NCI-H146 (cell line): ENCODE measurements at regions not wholly inside any gene's neighbourhood (a gene's known extent, or its start where the extent isn't known, plus 50 kb on each side); places are given as distances from the start of the nearest gene placed in this dataset.
A peak's percentile ranks its signal among the peaks of the same experiment; 100 is the strongest.

Source experiments
- DNase-seq: peaks from one replicate; lab custom pipeline; 2025; lab: John Stamatoyannopoulos, UW

DNA sequence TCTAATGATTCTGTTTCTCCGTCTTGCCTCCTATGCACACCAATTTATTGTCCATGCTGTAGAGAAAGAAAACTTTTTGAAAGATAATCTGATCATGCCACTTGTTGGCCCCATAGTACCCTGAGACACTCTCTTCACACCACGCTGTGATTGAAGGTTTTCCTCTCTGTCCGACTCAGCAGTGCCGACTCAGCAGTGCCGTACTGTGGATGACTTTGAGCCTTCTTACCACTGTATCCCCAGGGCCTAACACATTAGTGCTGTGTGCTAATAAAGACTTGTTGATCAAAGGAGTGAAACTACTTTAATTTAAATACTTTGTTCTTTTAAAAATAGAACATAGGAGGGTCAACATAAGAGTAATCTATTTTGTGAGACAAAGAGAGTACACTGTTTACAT lies 429.6 kb downstream of the KLF12 start:
- DNase-seq: no peak

DNA sequence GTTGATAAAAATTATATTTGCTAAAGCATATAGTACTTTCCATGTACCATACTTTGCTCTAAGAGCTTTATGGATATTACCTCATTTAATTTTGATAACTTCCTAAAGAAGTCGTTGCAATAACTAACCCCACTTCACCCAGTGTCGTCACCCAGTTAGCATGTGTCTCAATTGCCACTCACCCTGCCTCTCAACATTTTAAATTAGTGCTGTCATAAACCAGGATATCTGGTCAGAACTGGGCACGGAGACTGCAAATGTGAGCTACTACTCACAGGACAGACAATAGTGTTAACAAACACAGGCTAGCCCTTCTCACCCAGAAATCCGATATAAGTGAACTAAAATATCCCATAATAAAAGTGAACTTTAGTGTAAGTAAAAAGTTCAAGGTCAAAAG lies 430.6 kb downstream of the KLF12 start:
- no peak for DNase-seq

DNA sequence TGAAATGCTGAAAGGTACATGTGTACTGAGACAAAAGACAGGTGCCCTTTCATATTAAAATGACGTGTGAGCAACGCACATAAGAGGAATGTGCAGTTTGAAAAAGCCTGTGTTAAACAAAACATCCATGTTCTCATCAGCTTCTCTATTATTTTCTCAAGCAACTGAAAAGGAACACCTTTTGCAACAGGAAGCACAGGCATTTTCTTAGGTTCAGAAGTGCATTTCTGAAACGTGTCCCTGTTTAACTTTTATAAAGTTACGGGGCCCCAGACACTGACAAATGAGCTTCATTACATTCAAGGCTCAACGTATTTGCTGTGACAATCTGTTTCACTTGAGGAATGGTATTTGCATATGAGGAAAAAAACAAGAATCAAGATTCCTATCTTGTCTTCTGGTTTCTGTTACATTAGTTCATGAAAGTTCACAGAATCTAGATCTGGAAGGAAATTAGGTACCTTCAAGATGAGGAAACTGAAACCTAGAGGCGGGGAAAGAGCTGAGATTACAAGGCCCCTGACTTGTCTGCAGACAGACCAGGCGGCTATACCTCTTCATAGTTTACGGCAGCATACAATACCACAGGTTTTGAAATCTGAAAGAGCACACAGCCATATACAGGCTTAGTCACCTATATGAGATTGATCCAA lies 431.7 kb downstream of the KLF12 start:
- DNase-seq: peak; percentile 22

DNA sequence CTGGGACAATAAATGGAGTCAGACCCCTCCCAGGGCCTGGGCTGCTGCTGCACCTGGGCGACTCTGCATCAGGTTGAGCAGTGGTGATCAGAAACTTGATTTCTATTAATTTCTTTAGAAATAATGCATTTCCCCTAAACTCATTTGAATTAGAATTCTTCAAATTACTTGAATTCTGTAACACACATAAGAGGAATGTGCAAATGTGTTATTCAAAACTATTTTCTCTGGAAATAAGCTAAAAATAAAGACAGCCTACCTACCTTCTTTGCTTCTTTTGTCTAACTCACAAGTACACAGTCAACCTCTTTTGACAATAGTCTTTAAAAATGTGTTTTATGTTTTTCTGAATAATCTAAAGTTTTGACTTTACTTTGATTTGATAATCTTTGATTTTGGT lies 433.0 kb downstream of the KLF12 start:
- DNase-seq: no peak

DNA sequence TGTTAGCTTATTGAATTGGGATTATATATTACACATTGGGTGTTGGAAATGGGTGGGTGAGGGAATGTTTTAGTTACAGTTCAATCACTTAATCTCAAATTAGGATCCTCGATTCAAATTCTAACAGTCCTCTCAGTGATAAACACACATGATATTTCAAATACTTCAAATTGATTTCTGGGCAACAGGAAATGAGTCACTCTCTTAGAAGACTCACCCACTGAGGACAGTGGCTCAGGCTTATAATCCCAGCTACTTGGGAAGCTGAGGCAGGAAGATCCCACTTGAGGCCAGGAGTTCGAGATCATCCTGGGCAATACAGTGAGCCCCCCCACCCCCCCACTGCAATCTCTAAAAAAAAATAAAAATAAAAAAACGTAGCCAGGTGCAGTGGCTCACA lies 435.3 kb downstream of the KLF12 start:
- no peak for DNase-seq

DNA sequence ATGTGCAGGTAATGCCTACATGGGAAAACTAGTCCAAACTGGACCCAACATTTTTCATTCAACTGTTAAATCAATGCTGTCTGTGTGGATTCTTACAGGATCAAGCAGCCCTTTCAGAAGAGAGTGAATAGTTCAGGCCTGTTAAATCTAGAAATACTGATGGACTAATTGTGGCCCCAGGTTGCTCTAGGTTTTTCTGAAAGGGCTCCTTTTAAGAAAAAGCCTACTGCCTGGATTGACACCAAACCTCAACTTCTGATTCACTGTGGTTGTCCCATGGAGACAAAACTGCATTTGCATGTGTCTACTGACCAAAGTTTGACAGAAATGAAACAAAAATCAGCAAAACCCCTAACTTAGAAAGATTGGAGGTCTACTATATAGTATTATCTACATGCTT lies 437.0 kb downstream of the KLF12 start:
- no peak for DNase-seq

DNA sequence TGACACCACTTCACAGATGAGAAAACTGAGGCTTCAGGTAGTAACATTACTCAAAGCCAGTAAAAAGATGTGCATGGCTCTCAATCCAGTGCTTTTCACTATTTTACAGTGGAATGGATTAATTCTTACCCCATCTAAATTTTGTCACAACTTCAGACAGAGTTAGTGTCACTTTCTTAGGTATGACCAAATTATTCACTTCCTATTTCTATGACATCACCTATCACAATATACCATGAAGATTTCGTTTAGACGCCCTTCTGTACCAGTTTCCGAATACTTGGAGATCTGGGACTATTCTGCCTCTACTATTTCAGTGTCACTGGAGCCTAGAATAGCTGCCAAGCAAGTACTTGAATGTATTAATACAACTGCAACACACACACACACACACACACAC lies 437.5 kb downstream of the KLF12 start:
- no peak for DNase-seq

DNA sequence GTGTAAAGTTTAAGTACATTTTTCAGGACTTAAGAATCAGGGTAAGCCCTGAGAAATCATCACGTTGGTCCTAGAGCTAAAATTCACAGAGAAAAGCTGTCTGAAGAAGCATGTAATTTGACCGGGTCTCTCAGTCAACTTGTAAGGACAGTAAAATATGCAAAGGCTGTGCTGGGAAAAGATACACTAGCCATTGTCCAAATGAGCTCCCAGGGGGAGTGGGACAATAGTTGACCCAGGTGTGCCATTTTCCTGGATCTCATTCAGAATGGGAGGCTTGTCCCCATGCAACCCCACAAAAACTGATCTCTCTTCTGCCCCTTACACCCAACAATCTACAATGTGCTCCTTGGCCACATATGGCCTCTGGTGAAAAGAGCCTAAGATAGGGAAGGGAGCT lies 437.9 kb downstream of the KLF12 start:
- no peak for DNase-seq

DNA sequence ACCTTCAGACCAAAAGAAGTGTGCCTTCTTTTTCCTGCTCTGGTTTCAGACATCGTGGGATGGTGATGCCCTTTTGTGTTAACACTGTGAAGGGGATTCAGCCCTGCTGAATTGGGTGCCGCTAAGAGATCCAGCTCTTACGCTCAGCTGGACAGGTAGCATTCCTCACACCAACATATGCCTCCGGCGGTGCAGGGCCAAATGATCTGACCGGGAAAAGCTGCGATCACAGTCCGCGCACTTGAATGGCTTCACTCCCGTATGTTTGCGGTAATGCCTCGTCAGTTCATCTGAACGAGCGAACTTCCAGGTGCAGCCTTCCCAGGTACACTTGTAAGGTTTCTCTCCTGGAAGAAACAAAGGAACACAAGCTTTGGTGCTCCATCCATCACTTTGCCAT lies 438.9 kb downstream of the KLF12 start:
- no peak for DNase-seq

DNA sequence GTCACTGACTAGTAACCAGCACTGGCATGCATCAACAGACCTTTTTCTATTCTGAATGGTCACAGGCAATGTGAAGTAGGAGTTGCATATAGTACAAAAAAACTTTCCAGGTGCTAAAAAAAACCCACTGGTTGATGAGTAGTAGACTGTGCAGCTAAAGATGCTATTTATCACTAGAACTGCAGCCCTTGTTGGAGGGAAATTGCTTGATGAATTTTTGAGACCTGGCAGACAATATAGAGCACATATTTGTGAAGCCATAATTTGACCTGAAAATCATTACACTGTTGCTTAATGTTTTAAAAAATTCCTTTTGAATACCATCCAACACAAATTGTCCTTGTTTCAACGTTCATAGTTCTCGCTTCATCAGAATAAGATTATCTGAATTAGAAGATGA lies 441.0 kb downstream of the KLF12 start:
- DNase-seq: no peak

DNA sequence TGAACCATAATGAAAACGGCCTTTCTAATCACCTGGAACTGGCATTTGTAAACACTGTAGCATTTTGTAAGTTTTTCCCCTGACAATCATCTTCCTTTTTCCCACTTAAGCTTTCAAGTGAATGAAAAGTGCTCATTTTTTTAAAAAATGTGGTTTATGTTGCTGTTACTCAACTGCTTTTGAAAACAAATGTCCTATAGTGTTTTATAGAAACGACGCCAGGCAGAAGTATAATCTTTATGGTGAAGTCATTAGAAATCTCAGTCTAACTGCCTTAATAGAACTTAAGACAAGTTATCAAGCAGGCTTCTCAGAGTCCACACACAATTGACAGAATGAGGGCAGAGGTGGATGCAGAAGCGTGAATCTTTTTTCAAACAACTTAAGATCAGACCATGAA lies 442.3 kb downstream of the KLF12 start:
- DNase-seq: no peak

DNA sequence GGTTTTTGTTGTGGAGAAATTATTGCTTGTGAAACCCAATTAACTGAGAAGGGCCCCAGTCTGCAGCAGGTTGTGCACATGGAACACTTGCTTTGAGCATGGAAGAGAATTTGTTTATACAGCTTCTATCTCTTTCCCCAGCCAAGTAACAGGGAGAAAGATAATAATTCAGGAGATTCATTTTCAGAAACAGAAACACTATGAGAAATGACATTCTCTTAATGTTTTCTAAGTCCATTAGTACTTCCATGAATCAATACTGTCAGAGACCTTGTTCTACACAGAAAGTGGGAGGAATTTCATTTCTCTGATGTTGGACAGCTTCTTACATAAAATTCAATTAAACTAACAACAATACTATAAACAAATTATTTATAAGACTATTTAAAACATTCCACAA lies 446.3 kb downstream of the KLF12 start:
- no peak for DNase-seq

DNA sequence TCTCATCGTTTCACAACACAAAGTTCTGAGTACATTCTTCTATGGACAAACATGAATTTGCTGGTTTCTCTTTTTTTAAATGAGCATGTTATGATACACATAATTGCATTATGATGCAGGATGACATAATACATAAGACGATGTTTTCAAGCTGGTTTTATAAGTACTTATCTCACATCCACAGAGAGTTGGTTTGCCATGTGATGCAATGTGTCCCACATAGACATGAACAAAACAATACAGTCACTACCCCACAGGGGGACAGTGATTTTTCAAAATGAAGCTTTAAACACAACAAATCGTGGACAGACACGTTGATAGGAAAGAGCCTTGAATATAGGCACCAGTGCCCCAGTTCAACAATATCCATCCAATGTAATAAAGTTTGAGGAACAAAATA lies 447.1 kb downstream of the KLF12 start:
- no peak for DNase-seq

DNA sequence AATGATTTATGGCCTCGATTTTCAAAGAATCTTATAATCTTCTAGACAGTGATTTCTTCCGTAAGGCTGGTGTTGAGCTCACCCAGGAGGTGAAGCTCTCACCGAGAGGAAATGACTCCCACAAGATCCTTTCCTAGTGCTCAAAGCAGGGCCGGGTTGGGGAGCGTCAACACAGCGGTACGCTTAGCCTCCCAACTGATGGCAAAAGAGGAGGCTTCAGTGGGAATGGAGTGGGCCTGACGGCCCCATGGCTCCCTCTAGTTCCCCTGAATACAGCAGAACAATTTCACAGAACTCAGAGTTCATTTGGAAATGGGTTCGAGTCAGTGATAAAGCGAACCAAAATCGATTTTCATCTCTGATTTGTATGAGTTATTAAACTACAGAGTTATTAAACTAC lies 449.5 kb downstream of the KLF12 start:
- no peak for DNase-seq

DNA sequence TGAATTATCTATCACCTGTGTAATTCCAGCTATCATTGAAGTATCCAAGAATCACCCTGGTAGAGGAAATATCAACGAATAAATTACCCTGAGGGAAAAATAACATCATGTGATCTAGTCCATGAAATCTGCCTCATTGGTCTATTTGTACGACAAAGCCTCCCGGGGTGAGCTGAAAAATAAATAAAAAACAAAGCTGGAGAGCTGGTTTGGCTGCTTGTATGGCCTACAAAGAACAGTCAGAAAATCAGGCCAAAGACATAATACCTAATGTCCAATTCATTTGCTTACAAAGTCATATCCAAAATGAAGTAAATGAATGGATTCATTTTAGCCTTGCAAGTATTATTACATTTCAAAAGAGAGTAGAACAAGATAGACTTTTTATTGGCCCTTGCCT lies 449.9 kb downstream of the KLF12 start:
- DNase-seq: peak; percentile 66

DNA sequence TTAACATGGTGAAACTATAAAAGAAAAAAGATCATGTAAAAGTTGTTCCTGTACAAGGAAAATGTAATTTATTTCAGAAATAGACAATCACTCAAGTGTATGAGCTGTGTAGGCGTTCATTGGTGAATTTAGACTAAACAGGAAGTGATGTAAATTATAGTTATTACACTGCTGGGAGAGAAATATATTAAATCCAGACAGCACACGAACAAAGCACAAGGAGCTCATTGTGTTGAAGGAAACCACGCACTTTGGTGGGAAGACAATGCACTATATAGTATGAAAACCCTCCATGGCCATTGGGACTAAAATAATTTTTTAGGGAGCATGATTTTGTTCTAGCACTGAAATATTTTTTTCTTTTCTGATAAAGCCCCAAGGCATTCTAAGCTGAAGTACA lies 450.5 kb downstream of the KLF12 start:
- DNase-seq: no peak

DNA sequence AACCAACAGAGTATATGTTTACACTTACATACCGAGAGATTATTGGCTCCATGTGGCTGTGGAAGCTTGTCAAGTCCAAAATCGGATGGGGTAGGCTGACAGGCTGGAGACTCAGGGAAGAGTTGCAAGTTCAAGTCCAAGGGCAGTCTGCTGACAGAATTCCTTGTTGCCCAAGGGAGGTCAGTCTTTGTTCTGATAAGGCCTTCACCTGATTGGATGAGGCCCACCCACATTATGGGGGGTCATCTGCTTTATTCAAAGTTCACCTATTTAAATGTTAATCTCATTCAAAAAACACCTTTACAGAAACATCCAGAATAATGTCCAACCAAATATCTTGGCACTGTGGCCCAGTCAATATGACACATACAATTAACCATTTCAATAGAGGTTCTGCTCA lies 452.4 kb downstream of the KLF12 start:
- DNase-seq: no peak

DNA sequence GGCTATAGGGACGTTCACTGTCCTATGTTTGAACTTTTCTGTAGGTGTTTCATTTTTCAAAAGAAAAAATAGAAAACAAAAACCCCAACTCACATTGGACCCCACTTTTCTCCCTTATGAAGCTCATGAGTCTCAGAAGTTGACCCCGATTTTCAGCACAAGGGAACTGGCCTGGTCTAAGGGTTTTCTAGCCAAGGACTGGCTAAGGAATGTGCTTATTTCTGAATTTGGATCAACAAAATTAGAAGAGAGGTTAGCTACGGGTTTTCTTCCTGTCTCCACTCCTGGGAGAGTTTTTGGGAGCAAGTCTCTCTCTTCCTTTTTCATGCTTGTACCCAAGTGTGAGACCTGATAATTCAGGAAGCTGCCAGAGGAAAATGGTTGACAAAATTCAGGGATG lies 453.2 kb downstream of the KLF12 start:
- no peak for DNase-seq

DNA sequence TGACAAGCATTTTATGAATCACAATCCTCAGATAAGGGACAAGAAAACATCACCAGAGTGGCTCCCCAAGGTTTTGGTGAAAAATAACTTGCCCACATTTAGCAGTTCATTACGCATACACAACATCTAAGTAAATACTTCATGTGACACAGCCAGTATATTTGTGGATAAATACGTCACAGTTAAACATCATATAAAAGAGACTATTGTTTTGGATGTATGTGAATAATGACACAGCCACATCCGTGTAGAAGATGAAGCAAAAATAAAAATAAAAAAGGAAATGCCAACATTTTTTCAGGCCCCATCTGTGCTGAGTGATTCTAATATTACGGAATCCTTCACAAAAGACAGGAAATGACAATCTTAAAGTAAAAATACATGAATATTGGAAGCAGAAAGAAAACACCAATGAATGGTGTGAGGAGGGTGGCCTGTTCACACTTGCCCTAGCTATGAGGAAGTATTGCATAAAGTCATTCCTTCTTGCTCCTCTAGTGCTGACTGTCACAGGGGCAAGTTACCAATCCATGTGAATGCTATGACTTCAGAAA lies 457.1 kb downstream of the KLF12 start:
- peak; percentile 13 for DNase-seq

DNA sequence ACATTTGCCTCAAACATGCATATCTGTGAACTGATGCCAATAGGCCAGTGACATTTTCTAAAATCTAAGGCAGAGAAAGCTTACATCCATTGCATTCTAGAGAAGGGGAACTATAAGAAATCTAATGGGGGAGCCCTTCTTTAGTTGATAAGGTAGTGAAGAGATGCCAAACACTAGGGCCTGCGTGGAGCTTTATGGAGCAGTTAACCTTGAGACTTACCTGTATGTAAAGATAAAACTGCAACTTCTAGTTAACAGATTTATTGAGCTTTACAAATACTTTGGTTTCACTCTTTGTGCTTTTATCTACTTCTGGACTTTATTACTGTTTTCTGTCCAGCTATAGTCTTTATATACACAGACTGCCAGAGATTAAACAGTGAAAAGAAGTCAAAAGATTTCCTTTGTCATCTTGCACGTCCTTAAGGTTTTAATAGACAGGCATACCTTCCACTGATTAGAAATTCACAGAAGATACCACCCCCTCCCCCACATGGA lies 457.6 kb downstream of the KLF12 start:
- no peak for DNase-seq

DNA sequence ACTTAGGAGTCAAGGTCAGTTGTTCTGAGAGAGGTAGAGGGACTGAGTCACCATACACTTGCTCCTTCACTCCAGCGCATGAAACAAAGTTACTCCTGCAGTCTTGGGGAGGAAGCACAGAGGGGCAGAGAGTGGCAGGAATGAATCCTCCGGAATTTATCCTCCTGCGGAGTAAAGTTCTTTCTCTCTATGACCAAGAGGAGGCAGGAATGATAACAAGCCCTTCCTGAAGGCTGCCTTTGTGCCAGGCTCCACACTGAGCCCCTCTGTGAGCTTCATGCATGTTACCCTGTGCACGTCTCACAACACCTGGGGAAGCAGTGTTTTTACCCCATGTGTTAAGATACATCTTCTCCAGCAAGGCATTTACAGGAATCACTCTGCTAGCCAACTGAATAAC lies 458.4 kb downstream of the KLF12 start:
- DNase-seq: no peak

DNA sequence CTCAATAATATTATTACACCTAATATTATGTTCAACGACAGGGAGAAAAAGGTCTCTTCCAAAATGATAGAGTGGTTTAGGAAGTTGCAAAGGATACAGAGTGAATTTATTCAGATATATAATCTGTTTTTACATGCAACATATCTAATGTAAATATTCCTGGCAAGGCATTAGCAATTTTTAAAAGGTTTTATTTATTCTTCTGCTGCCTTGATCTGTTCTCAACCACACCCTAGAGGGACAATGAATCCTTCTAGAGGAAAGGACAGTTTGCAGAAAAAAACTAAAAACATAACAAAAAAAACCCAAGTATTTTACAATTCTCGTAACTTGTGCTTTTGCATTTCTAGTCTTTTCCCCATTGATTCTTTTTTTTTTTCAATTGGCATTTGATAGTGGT lies 459.6 kb downstream of the KLF12 start:
- DNase-seq: no peak

DNA sequence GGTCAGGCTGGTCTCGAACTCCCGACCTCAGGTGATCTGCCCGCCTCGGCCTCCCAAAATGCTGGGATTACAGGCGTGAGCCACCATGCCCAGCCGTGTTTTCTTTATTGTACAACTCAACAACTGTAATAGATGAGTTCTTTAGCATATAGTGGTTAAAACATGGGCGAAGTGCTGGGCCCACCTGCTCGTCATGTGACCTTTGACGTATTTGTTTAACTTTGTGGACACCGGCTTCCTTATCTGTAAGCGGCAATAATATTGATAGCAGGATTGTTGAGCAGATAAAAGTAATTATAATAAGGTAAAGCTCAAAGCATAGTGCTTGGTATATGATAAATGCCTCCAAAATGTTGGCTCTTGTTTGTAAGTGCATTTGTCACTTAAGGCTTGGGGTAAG lies 460.3 kb downstream of the KLF12 start:
- no peak for DNase-seq

DNA sequence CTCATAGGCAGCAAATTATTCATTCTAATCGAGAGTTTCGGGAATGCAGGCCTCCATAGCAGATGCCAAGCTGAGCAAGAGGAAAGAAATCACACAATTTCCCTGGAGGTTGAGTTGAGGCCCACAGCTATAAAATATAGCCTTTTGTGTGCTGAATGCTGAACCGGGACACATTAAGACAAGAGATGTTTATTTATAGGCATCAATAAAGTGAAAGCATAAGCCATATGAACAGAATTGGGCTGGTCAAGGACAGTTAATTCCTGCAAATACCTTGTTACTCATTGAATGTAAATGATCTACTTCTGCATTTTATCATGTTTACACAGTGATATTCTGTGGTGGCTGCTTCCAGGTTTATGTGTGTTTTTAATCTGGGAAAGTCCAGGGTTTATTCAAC lies 461.7 kb downstream of the KLF12 start:
- no peak for DNase-seq
